ENCODE measurements at regions not wholly inside any gene's neighbourhood (a gene's known extent, or its start where the extent isn't known, plus 50 kb on each side); places are given as distances from the start of the nearest gene placed in this dataset.

DNA sequence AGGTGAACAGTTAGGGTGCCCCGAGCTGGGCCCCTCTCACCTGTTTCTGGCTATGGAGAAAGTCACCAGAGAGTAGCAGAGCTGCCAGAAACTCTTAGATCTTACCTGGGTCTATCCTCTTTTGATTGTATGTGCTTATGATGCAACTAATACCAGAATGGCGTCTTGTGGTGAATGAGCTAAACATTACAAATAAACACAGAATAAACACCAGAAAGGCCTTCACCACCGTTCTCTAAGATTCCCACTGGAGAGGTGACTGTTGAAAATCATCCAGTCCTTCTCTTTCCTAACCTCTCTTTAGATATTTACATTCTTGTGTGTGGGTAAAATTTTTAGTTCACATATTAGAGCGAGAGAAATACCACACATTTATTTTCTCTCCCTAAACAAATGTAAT is 241.7 kb upstream of the GAS1 start:
- no peaks in the 10 kb centered on the region for H3K79me2 ChIP-seq (ENCODE audit: insufficient read depth)
- H3K36me3 ChIP-seq (ENCODE audit: low read depth): no peaks in the 10 kb centered on the region
- H3K9ac ChIP-seq: no peak overlapping the region
- no peaks in the 10 kb centered on the region for H4K20me1 ChIP-seq (ENCODE audit: insufficient read depth)
- H2AFZ ChIP-seq: no peak overlapping the region
- no peaks in the 10 kb centered on the region for H3K27me3 ChIP-seq (replicated peaks; ENCODE audit: insufficient read depth)
- H3K9me2 ChIP-seq (ENCODE audit: insufficient read depth): no peaks in the 10 kb centered on the region
- no peak overlapping the region for H3K27ac ChIP-seq
- H3K4me3 ChIP-seq: no peak overlapping the region
- WGBS, 2 experiments (ENCODE audit: low coverage in 1 of 2, low lambda C conversion rate in 2 of 2, missing lambda C conversion rate in 2 of 2): 88 to 90% methylated on average over 4 of the region's 4 CpGs
- H3K9me3 ChIP-seq (ENCODE audit: low read depth): no peaks in the 10 kb centered on the region
- in situ Hi-C loops (cut with MboI): no loop called here
- H3K4me2 ChIP-seq (ENCODE audit: unreplicated experiment): no peak overlapping the region
- H3F3A ChIP-seq (ENCODE audit: insufficient read depth): peaks cover 23% of the 10 kb centered on the region
- TF ChIP-seq EZH2phosphoT487 (IDR thresholded peaks at IDR 0.05; ENCODE audit: insufficient read depth, low read depth) (no peak), EZH2 (IDR thresholded peaks at IDR 0.05; ENCODE audit: insufficient read depth, poor library complexity, severe bottlenecking) (no peak)
- no peak for DNase-seq
- H3K4me1 ChIP-seq (ENCODE audit: insufficient read depth): peaks cover 30% of the 10 kb centered on the region

DNA sequence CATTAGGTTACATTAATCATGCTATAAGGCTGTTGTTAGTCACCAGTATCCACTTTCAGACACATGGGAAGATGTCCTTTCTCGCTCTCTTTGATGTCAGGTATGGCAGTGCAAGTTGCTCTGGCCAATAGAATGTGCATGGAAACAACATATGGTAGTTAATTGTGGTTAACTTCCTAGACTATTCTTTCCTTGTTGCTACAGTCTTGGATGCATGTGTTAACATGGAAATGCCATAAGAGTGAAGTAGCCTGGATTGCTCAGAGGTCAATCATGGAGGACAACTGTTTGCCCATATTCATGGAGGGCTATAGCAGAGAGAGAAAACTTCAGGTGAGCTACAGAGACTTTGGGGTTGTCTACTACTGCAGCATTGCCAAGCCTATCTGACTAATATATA is 245.8 kb upstream of the GAS1 start:
- DNase-seq: peak; percentile 44
- H3K9ac ChIP-seq: no peak overlapping the region; the same call in 1 of the 2 replicates
- H3K27ac ChIP-seq: peak overlapping the region; percentile 93
- H3K4me3 ChIP-seq: peak overlapping the region; percentile 52; the same call in 1 of the 2 replicates
- WGBS, 2 experiments (ENCODE audit: low coverage in 1 of 2, low lambda C conversion rate in 2 of 2, missing lambda C conversion rate in 2 of 2): 100% methylated on average over 1 of the region's 1 CpG
- TF ChIP-seq EZH2 (IDR thresholded peaks at IDR 0.05; ENCODE audit: insufficient read depth, poor library complexity, severe bottlenecking) (no peak), EZH2phosphoT487 (IDR thresholded peaks at IDR 0.05; ENCODE audit: insufficient read depth, low read depth) (no peak)
- no peaks in the 10 kb centered on the region for H3K36me3 ChIP-seq (ENCODE audit: low read depth)
- in situ Hi-C loops (cut with MboI): no loop called here
- H3K27me3 ChIP-seq (replicated peaks; ENCODE audit: insufficient read depth): no peaks in the 10 kb centered on the region
- H3K4me1 ChIP-seq (ENCODE audit: insufficient read depth): peaks cover 42% of the 10 kb centered on the region
- peak overlapping the region; percentile 89 for H3K4me2 ChIP-seq (ENCODE audit: unreplicated experiment)
- no peaks in the 10 kb centered on the region for H3K79me2 ChIP-seq (ENCODE audit: insufficient read depth)
- no peaks in the 10 kb centered on the region for H3K9me2 ChIP-seq (ENCODE audit: insufficient read depth)
- no peak overlapping the region for H2AFZ ChIP-seq
- no peaks in the 10 kb centered on the region for H3K9me3 ChIP-seq (ENCODE audit: low read depth)
- H3F3A ChIP-seq (ENCODE audit: insufficient read depth): peaks cover 39% of the 10 kb centered on the region
- H4K20me1 ChIP-seq (ENCODE audit: insufficient read depth): no peaks in the 10 kb centered on the region

DNA sequence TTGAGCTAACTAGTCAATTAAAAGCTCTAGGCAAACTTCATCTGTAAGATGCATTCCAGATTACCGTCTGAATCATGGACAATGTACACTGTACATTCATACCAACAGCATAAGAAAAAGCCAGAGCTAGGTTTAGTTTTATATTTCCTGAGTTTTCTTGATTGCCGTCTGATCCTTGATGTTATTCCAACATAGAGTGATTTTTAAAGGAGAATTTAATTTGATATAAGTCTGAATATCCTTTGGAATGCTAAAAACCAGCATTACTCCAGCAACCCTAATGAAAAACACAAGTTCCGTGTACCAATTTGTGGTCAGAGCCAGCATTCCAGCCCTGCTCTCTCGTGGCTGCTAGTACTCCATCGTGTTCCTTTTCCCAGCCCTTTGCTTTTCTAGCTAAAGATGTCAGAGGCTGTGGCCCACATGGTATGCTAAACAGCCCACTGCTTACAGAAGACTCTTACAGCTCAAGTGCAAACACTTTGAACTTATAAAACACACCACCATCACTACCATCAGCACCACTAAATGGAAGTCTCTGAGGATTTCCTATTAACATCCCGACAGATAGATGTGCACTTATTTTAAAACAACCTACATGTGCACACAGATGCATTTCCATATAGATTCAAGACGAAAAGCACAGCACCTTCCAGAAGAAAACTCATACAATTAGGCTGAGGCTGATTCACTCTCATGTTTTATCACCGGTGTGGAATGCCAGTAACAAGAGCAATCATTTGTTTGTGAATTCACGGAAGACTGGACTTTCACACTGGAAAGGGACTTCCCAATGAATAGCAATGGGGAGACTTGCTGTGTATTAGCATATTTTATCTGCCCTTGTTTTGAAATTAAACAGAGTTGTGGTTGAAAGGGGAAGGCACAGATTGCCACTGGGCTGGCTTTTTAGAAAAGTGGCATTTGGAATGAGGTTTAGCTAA is 246.9 kb upstream of the GAS1 start:
- Histone ChIP-seq H3K9ac (peak overlapping the region; percentile 70), H3K4me1 (ENCODE audit: insufficient read depth) (peaks cover 52% of the 10 kb centered on the region), H3K36me3 (ENCODE audit: low read depth) (no peaks in the 10 kb centered on the region), H3K4me2 (ENCODE audit: unreplicated experiment) (peak overlapping the region; percentile 89), H3K27ac (peak overlapping the region; percentile 93), H3K9me3 (ENCODE audit: low read depth) (no peaks in the 10 kb centered on the region), H3K79me2 (ENCODE audit: insufficient read depth) (no peaks in the 10 kb centered on the region), H3K4me3 (peak overlapping the region; percentile 52), H3K27me3 (replicated peaks; ENCODE audit: insufficient read depth) (no peaks in the 10 kb centered on the region), H4K20me1 (ENCODE audit: insufficient read depth) (no peaks in the 10 kb centered on the region), H3F3A (ENCODE audit: insufficient read depth) (peaks cover 50% of the 10 kb centered on the region), H2AFZ (peak overlapping the region; percentile 36), H3K9me2 (ENCODE audit: insufficient read depth) (no peaks in the 10 kb centered on the region)
- TF ChIP-seq EZH2 (IDR thresholded peaks at IDR 0.05; ENCODE audit: insufficient read depth, poor library complexity, severe bottlenecking): no peak
- no peak for TF ChIP-seq EZH2phosphoT487 (IDR thresholded peaks at IDR 0.05; ENCODE audit: insufficient read depth, low read depth)
- 0 to 1% methylated on average over 9 of the region's 9 CpGs for WGBS, 2 experiments (ENCODE audit: low coverage in 1 of 2, low lambda C conversion rate in 2 of 2, missing lambda C conversion rate in 2 of 2)
- in situ Hi-C loops (cut with MboI): no loop called here
- peak; percentile 89 for DNase-seq

DNA sequence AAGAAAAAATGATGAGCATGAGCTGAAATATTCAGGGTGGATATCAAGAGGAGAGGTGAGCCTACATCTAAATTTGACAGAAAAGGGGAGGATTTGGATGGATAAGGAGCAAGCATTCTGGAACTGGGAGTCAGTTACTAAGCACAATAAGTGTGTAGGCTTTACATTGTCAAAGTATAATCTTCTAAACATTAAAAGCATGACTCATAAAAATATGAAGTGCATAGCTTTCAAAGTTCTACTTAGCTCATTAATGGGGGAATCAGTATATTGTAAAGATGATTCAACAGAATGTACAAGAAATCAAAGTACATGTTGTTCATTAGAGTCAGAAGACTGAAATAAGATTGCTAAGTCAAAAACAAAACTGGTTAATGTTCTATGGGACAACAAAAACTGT is 248.0 kb upstream of the GAS1 start:
- 0 out of 2 replicates have a peak overlapping the region, but pooled peaks have one; percentile 70 for H3K9ac ChIP-seq

More for the DNA sequence above, 248.0 kb upstream of the GAS1 start:
- Histone ChIP-seq H3K9me3 (ENCODE audit: low read depth) (no peaks in the 10 kb centered on the region), H3K79me2 (ENCODE audit: insufficient read depth) (no peaks in the 10 kb centered on the region), H3K9me2 (ENCODE audit: insufficient read depth) (no peaks in the 10 kb centered on the region), H4K20me1 (ENCODE audit: insufficient read depth) (no peaks in the 10 kb centered on the region), H3K27ac (peak overlapping the region; percentile 93; the same call in 1 of the 2 replicates), H3F3A (ENCODE audit: insufficient read depth) (peaks cover 54% of the 10 kb centered on the region), H3K4me1 (ENCODE audit: insufficient read depth) (peaks cover 55% of the 10 kb centered on the region), H3K27me3 (replicated peaks; ENCODE audit: insufficient read depth) (no peaks in the 10 kb centered on the region), H3K4me3 (peak overlapping the region; percentile 52; the same call in 1 of the 2 replicates), H3K36me3 (ENCODE audit: low read depth) (no peaks in the 10 kb centered on the region), H3K4me2 (ENCODE audit: unreplicated experiment) (no peak overlapping the region), H2AFZ (no peak overlapping the region)
- peak; percentile 23 for DNase-seq
- in situ Hi-C loops (cut with MboI): no loop called here
- TF ChIP-seq EZH2 (IDR thresholded peaks at IDR 0.05; ENCODE audit: insufficient read depth, poor library complexity, severe bottlenecking) (no peak), EZH2phosphoT487 (IDR thresholded peaks at IDR 0.05; ENCODE audit: insufficient read depth, low read depth) (no peak)
